K562 (cell line): ENCODE measurements at regions not wholly inside any gene's neighbourhood (a gene's known extent, or its start where the extent isn't known, plus 50 kb on each side); places are given as distances from the start of the nearest gene placed in this dataset.

ENCODE experiments used
- CTBP1 ChIP-seq: fragments of 450-650 bp; IDR thresholded peaks from 2 replicates; pipeline ENCODE4 v1.6.1; 2016; ENCODE audit warnings: borderline replicate concordance
- E2F4 ChIP-seq: sonication (generic); formaldehyde crosslinking; IDR thresholded peaks from 2 replicates; pipeline ENCODE4 v1.8.0; 2022; ENCODE audit warnings: mild to moderate bottlenecking, low read depth, missing genetic modification reagents
- FOSL1 ChIP-seq: fragments of 200-800 bp; sonication (Bioruptor generic); conservative IDR thresholded peaks from 2 replicates; pipeline ENCODE4 v1.6.1; 2016; ENCODE audit warnings: missing genetic modification characterization, missing compliant biosample characterization
- HNRNPL ChIP-seq: fragments of 200-400 bp; formaldehyde crosslinking; IDR thresholded peaks from 2 replicates; pipeline ENCODE4 v1.6.1; 2017; ENCODE audit warnings: low read depth, mild to moderate bottlenecking, low read length
- KLF1 ChIP-seq: fragments of 450-650 bp; IDR thresholded peaks from 2 replicates; pipeline ENCODE4 v1.6.1; 2016; ENCODE audit warnings: missing genetic modification characterization, missing compliant biosample characterization
- PCBP2 ChIP-seq: fragments of 200-400 bp; formaldehyde crosslinking; IDR thresholded peaks from 2 replicates; pipeline ENCODE4 v1.6.1; 2018; ENCODE audit warnings: low read length, low read depth, mild to moderate bottlenecking, moderate library complexity; ENCODE audit not compliant: poor library complexity, severe bottlenecking
- RBM25 ChIP-seq: fragments of 200-400 bp; formaldehyde crosslinking; IDR thresholded peaks from 2 replicates; pipeline ENCODE4 v1.6.1; 2018; ENCODE audit warnings: low read length, low read depth, moderate library complexity; ENCODE audit not compliant: severe bottlenecking
- SMAD1 ChIP-seq: fragments of 150-350 bp; IDR thresholded peaks from 2 replicates; pipeline ENCODE4 v1.6.1; 2014; ENCODE audit warnings: low read length, low read depth; ENCODE audit not compliant: partially characterized antibody
- TARDBP ChIP-seq: fragments of 450-650 bp; IDR thresholded peaks from 2 replicates; pipeline ENCODE4 v1.6.1; 2016
- YY1 ChIP-seq, 3 experiments: IDR thresholded peaks; 2 replicates each; pipeline ENCODE4 v1.6.1; 2011; ENCODE audit warnings: low read length in 2 of 3, mild to moderate bottlenecking in 2 of 3, moderate library complexity in 2 of 3, borderline replicate concordance in 1 of 3, control low read depth in 1 of 3, low read depth in 1 of 3; ENCODE audit not compliant: insufficient read depth in 3 of 3, insufficient replicate concordance in 2 of 3, control insufficient read depth in 1 of 3, insufficient read length in 1 of 3; ENCODE audit errors: extremely low read depth in 1 of 3
- ZC3H4 ChIP-seq: sonication (generic); formaldehyde crosslinking; IDR thresholded peaks from 2 replicates; pipeline ENCODE4 v1.9.0; 2021; ENCODE audit warnings: missing genetic modification reagents, borderline replicate concordance
- ZC3H8 ChIP-seq: fragments of 450-650 bp; IDR thresholded peaks from 2 replicates; pipeline ENCODE4 v1.6.1; 2017
- ZNF609 ChIP-seq: sonication (generic); formaldehyde crosslinking; IDR thresholded peaks from 2 replicates; pipeline ENCODE4 v1.8.1; 2023; ENCODE audit warnings: missing genetic modification reagents, mild to moderate bottlenecking, borderline replicate concordance

GRCh38 chr16:86799367-86799766, 221.0 kb downstream of the FOXL1 start (continued):
- TF ChIP-seq ZNF609 (CRISPR knock-in tag), result no peak
- TF ChIP-seq TARDBP, result no peak
- no peak for TF ChIP-seq CTBP1
- no peak for TF ChIP-seq KLF1 (tag)
- TF ChIP-seq RBM25, result no peak
- TF ChIP-seq ZC3H8, result no peak
- TF ChIP-seq ZC3H4, result no peak
- TF ChIP-seq FOSL1, result no peak
- TF ChIP-seq E2F4, result no peak
- TF ChIP-seq YY1 (IDR thresholded peaks at IDR 0.05; ENCODE audit: borderline replicate concordance in 1 of 3, control insufficient read depth in 1 of 3, extremely low read depth in 1 of 3, insufficient read depth in 3 of 3, insufficient read length in 1 of 3, insufficient replicate concordance in 2 of 3, low read depth in 1 of 3, low read length in 2 of 3), result no peak
- TF ChIP-seq HNRNPL, result no peak
- no peak for TF ChIP-seq PCBP2
- TF ChIP-seq SMAD1, result no peak
